HG03442 (cell line): ENCODE measurements at regions not wholly inside any gene's neighbourhood (a gene's known extent, or its start where the extent isn't known, plus 50 kb on each side); places are given as distances from the start of the nearest gene placed in this dataset.
A peak's percentile ranks its signal among the peaks of the same experiment; 100 is the strongest.

Experiments
- ATAC-seq: cut with Tn5 transposase; IDR thresholded peaks from one replicate; pipeline ENCODE4 v1.9.1; 2021; ENCODE audit warnings: mild to moderate bottlenecking, moderate library complexity; ENCODE audit not compliant: unreplicated experiment

- no peak for ATAC-seq
Observed at GRCh38 chr3:17811646-17812045, 69.2 kb upstream of the TBC1D5 start.

GRCh38 chr3:17810759-17811158 is 68.3 kb upstream of the TBC1D5 start:
- no peak for ATAC-seq

GRCh38 chr3:17808994-17809393 is 66.6 kb upstream of the TBC1D5 start:
- ATAC-seq = no peak

- ATAC-seq = no peak
Observed at GRCh38 chr3:17806876-17807275, 64.4 kb upstream of the TBC1D5 start.

- ATAC-seq = no peak
Observed at GRCh38 chr3:17806201-17806600, 63.8 kb upstream of the TBC1D5 start.

GRCh38 chr3:17805461-17805940 is 63.1 kb upstream of the TBC1D5 start:
- no peak for ATAC-seq

GRCh38 chr3:17802950-17803349 is 60.5 kb upstream of the TBC1D5 start:
- ATAC-seq = peak; percentile 59

GRCh38 chr3:17801131-17801530 is 58.7 kb upstream of the TBC1D5 start:
- no peak for ATAC-seq

GRCh38 chr3:17800232-17800631 is 57.8 kb upstream of the TBC1D5 start:
- ATAC-seq = no peak

GRCh38 chr3:17799312-17799711 is 56.9 kb upstream of the TBC1D5 start:
- no peak for ATAC-seq

- no peak for ATAC-seq
Observed at GRCh38 chr3:17798000-17798399, 55.6 kb upstream of the TBC1D5 start.

GRCh38 chr3:17795711-17796110 is 53.3 kb upstream of the TBC1D5 start:
- no peak for ATAC-seq

GRCh38 chr3:17795280-17795679 is 52.8 kb upstream of the TBC1D5 start:
- no peak for ATAC-seq

GRCh38 chr3:17793542-17794195 is 51.2 kb upstream of the TBC1D5 start:
- no peak for ATAC-seq
